HCT116 (cell line): ENCODE measurements at regions not wholly inside any gene's neighbourhood (a gene's known extent, or its start where the extent isn't known, plus 50 kb on each side); places are given as distances from the start of the nearest gene placed in this dataset.

Experiments
- ATAC-seq: fragments of 200-7000 bp; cut with Tn5 transposase; 2 replicates; pipeline ENCODE4 v1.9.1; 2020; ENCODE audit warnings: mild to moderate bottlenecking, moderate library complexity
- BruUV-seq: library from RNA; stranded (reverse); fragments of 400-500 nt; replicated peaks from 2 replicates; lab custom pipeline; 2021; lab: Mats Ljungman, UMichigan
- CTCF ChIA-PET: fragments of 300-600 bp; sonication (Branson Sonifier 250); formaldehyde crosslinking; loops from one replicate; lab custom pipeline; 2021; ENCODE audit warnings: antibody characterized with exemption; lab: Charles Lee
- POLR2A ChIA-PET: fragments of 300-600, 350-600 bp; sonication (Branson Sonifier 250); formaldehyde crosslinking; loops from one replicate; lab custom pipeline; 2021; ENCODE audit warnings: antibody characterized with exemption; lab: Charles Lee
- RAD21 ChIA-PET, 2 experiments: fragments of 300-600 bp; sonication (Branson Sonifier 250); formaldehyde crosslinking; loops; one replicate each; lab custom pipeline; 2023; ENCODE audit warnings: low total read pairs in 2 of 2; ENCODE audit not compliant: uncharacterized antibody in 2 of 2, unreplicated experiment in 2 of 2, low non-redundant PET in 1 of 2; lab: Charles Lee
- DNase-seq: peaks from one replicate; pipeline ENCODE4 v3.0.0-alpha.2; 2010; ENCODE audit warnings: low read depth, low spot score
- H2AFZ ChIP-seq: fragments of 200-600 bp; shearing (Covaris generic), sonication (generic); 2 replicates; pipeline ENCODE4 v1.6.1; 2017; ENCODE audit warnings: low read depth, mixed run types, mixed read lengths, antibody characterized with exemption, low read length; ENCODE audit not compliant: poor library complexity, severe bottlenecking
- H3K27ac ChIP-seq: 2 replicates; pipeline ENCODE4 v1.5.1; 2012; ENCODE audit warnings: low read depth, low read length
- H3K27me3 ChIP-seq: fragments of 200-600 bp; sonication (generic); 2 replicates; pipeline ENCODE4 v1.6.1; 2016; ENCODE audit warnings: mixed run types, low read length, mixed read lengths; ENCODE audit not compliant: insufficient read depth
- H3K36me3 ChIP-seq, 2 experiments: fragments of 200-500 bp in 1 of 2; fragments of 200-600 bp in 1 of 2; sonication (Bioruptor generic) in 1 of 2; sonication (generic) in 1 of 2; 2 replicates each; pipeline versions ENCODE4 v1.5.1 to v1.6.1; 2014 to 2016; ENCODE audit warnings: low read length in 2 of 2, inconsistent platforms in 1 of 2, mixed read lengths in 1 of 2, mixed run types in 1 of 2; ENCODE audit not compliant: insufficient read depth in 2 of 2, control insufficient read depth in 1 of 2
- H3K4me1 ChIP-seq, 2 experiments: fragments of 200-600 bp in 1 of 2; sonication (generic) in 1 of 2; 2 replicates each; pipeline versions ENCODE4 v1.5.1 to v1.6.1; 2012 to 2017; ENCODE audit warnings: low read length in 2 of 2, inconsistent platforms in 1 of 2, mild to moderate bottlenecking in 1 of 2, mixed read lengths in 1 of 2, mixed run types in 1 of 2, moderate library complexity in 1 of 2; ENCODE audit not compliant: insufficient read depth in 2 of 2, control insufficient read depth in 1 of 2
- H3K4me2 ChIP-seq: fragments of 200-600 bp; sonication (generic); 2 replicates; pipeline ENCODE4 v1.6.1; 2017; ENCODE audit warnings: mixed run types, low read length, mixed read lengths
- H3K4me3 ChIP-seq, 2 experiments: fragments of 200-600 bp in 1 of 2; sonication (generic) in 1 of 2; replicated peaks in 1 of 2; 2 replicates each; pipeline ENCODE4 v1.5.1; 2011 to 2016; ENCODE audit warnings: low read length in 2 of 2, control low read depth in 1 of 2, low read depth in 1 of 2, mild to moderate bottlenecking in 1 of 2, mixed read lengths in 1 of 2, mixed run types in 1 of 2
- H3K79me2 ChIP-seq: fragments of 200-600 bp; sonication (generic); 2 replicates; pipeline ENCODE4 v1.6.1; 2017; ENCODE audit warnings: mild to moderate bottlenecking, mixed run types, low read length, moderate library complexity, mixed read lengths; ENCODE audit not compliant: insufficient read depth
- H3K9ac ChIP-seq: fragments of 200-600 bp; sonication (generic); 2 replicates; pipeline ENCODE4 v1.6.1; 2016; ENCODE audit warnings: low read length, mixed read lengths
- H3K9me2 ChIP-seq: fragments of 200-600 bp; sonication (generic), shearing (Covaris generic); 2 replicates; pipeline ENCODE4 v1.6.1; 2017; ENCODE audit warnings: mixed run types, mild to moderate bottlenecking, moderate library complexity; ENCODE audit not compliant: insufficient read depth
- H3K9me3 ChIP-seq, 2 experiments: fragments of 200-500 bp in 1 of 2; fragments of 200-600 bp in 1 of 2; sonication (Bioruptor generic) in 1 of 2; sonication (generic) in 1 of 2; 2 replicates each; pipeline ENCODE4 v1.6.1; 2014 to 2017; ENCODE audit warnings: low read length in 2 of 2, mixed read lengths in 2 of 2, inconsistent platforms in 1 of 2, low read depth in 1 of 2, mild to moderate bottlenecking in 1 of 2, mixed run types in 1 of 2, moderate library complexity in 1 of 2; ENCODE audit not compliant: control insufficient read depth in 1 of 2, insufficient read depth in 1 of 2
- H4K20me1 ChIP-seq: fragments of 200-600 bp; sonication (generic), shearing (Covaris generic); 2 replicates; pipeline ENCODE4 v1.6.1; 2017; ENCODE audit warnings: mixed run types, mild to moderate bottlenecking, moderate library complexity; ENCODE audit not compliant: insufficient read depth
- ATF3 ChIP-seq: IDR thresholded peaks from 2 replicates; pipeline ENCODE4 v1.6.1; 2012
- ELF1 ChIP-seq: IDR thresholded peaks from 2 replicates; pipeline ENCODE4 v1.6.1; 2012; ENCODE audit warnings: low read depth, borderline replicate concordance
- RAD21 ChIP-seq: IDR thresholded peaks from 2 replicates; pipeline ENCODE4 v1.6.1; 2012; ENCODE audit warnings: low read depth, mild to moderate bottlenecking
- REST ChIP-seq: IDR thresholded peaks from 2 replicates; pipeline ENCODE4 v1.6.1; 2012; ENCODE audit warnings: low read depth
- SP1 ChIP-seq: IDR thresholded peaks from 2 replicates; pipeline ENCODE4 v1.6.1; 2012; ENCODE audit warnings: low read depth
- SRF ChIP-seq: IDR thresholded peaks from 2 replicates; pipeline ENCODE4 v1.6.1; 2012; ENCODE audit warnings: low read depth
- YY1 ChIP-seq: IDR thresholded peaks from 2 replicates; pipeline ENCODE4 v1.6.1; 2011; ENCODE audit warnings: low read length, low read depth, moderate library complexity, mild to moderate bottlenecking; ENCODE audit not compliant: insufficient replicate concordance; ENCODE audit errors: extremely low read depth
- intact Hi-C: fragments of 100-400 bp; cut with micrococcal nuclease; formaldehyde crosslinking; loops from 2 replicates; pipeline ENCODE4 v1.10.0; 2022

GRCh38 chr20:51281521-51281920 is 258.6 kb upstream of the KCNG1 start:
- ChIA-PET POLR2A (no interaction called here), RAD21 (no interaction called here), CTCF (no interaction called here)
- TF ChIP-seq YY1 (no peak), ATF3 (no peak), SP1 (no peak), RAD21 (no peak), ELF1 (no peak), SRF (no peak), REST (no peak)
- Histone ChIP-seq H3K79me2 (no peaks in the 10 kb centered on the region), H3K27me3 (peaks cover 34% of the 10 kb centered on the region; the same call in 1 of the 2 replicates), H3K4me1 (no peaks in the 10 kb centered on the region), H3K9me2 (no peaks in the 10 kb centered on the region), H4K20me1 (no peaks in the 10 kb centered on the region), H3K27ac (no peak overlapping the region), H3K4me3 (no peak overlapping the region), H3K4me2 (no peak overlapping the region), H2AFZ (no peak overlapping the region), H3K9me3 (no peaks in the 10 kb centered on the region), H3K36me3 (no peaks in the 10 kb centered on the region), H3K9ac (no peak overlapping the region)
- BruUV-seq = no TSS peak
- intact Hi-C loops = no loop called here
- DNase-seq (no peak), ATAC-seq (no peak)
